SU-DHL-6 (cell line): ENCODE measurements at regions not wholly inside any gene's neighbourhood (a gene's known extent, or its start where the extent isn't known, plus 50 kb on each side); places are given as distances from the start of the nearest gene placed in this dataset.

Experiments used
- H2AFZ ChIP-seq: fragments of 200-600 bp; sonication (generic); 2 replicates; pipeline ENCODE4 v1.6.1; 2014; ENCODE audit warnings: low read depth, mild to moderate bottlenecking, moderate library complexity, mixed read lengths, antibody characterized with exemption, low read length; ENCODE audit not compliant: severe bottlenecking
- H3F3A ChIP-seq: fragments of 200-600 bp; shearing (Covaris generic); 2 replicates; pipeline ENCODE4 v1.6.0; 2016; ENCODE audit warnings: antibody characterized with exemption, mild to moderate bottlenecking; ENCODE audit not compliant: insufficient read depth
- H3K27ac ChIP-seq: fragments of 200-600 bp; sonication (generic); 2 replicates; pipeline ENCODE4 v1.5.1; 2016; ENCODE audit warnings: low read depth, mild to moderate bottlenecking, low read length, moderate library complexity, mixed read lengths
- H3K27me3 ChIP-seq: fragments of 200-600 bp; sonication (generic), shearing (Covaris generic); 2 replicates; pipeline ENCODE4 v1.6.0; 2014; ENCODE audit warnings: mild to moderate bottlenecking, low read length
- H3K36me3 ChIP-seq: fragments of 200-600 bp; sonication (generic); 2 replicates; pipeline ENCODE4 v1.6.1; 2014; ENCODE audit warnings: mild to moderate bottlenecking, low read length, mixed read lengths
- H3K4me2 ChIP-seq: fragments of 300-600, 200-600 bp; shearing (Covaris generic), sonication (generic); 2 replicates; pipeline ENCODE4 v1.6.0; 2014; ENCODE audit warnings: low read length, low read depth, mild to moderate bottlenecking; ENCODE audit not compliant: poor library complexity, severe bottlenecking
- H3K4me3 ChIP-seq: fragments of 200-600 bp; sonication (generic); 2 replicates; pipeline ENCODE4 v1.5.1; 2014; ENCODE audit warnings: antibody characterized with exemption, low read length, mild to moderate bottlenecking, mixed read lengths; ENCODE audit not compliant: insufficient read depth, poor library complexity, severe bottlenecking
- H3K79me2 ChIP-seq: fragments of 200-600 bp; sonication (generic); 2 replicates; pipeline ENCODE4 v1.6.1; 2014; ENCODE audit warnings: mild to moderate bottlenecking, low read length, moderate library complexity; ENCODE audit not compliant: insufficient read depth
- H3K9ac ChIP-seq: fragments of 200-600 bp; sonication (generic); 2 replicates; pipeline ENCODE4 v1.7.0; 2014; ENCODE audit warnings: mild to moderate bottlenecking, low read length
- H3K9me2 ChIP-seq: fragments of 200-600 bp; sonication (generic); replicated peaks from 2 replicates; pipeline ENCODE4 v1.6.1; 2014; ENCODE audit warnings: low read length; ENCODE audit not compliant: insufficient read depth
- H3K9me3 ChIP-seq: fragments of 200-600 bp; sonication (generic); 2 replicates; pipeline ENCODE4 v1.6.1; 2014; ENCODE audit warnings: low read length, mixed read lengths; ENCODE audit not compliant: insufficient read depth
- H4K20me1 ChIP-seq: fragments of 200-600 bp; sonication (generic); 2 replicates; pipeline ENCODE4 v1.6.1; 2014; ENCODE audit warnings: low read depth, mild to moderate bottlenecking, antibody characterized with exemption, low read length, moderate library complexity, mixed read lengths
- EZH2phosphoT487 ChIP-seq: fragments of 200-600 bp; sonication (generic), shearing (Covaris generic); conservative IDR thresholded peaks from 2 replicates; pipeline ENCODE4 v1.6.1; 2018; ENCODE audit warnings: mild to moderate bottlenecking, antibody characterized with exemption, low read length, moderate library complexity, mixed read lengths
- TF ChIP-seq, protein P1 (sequence below): fragments of 200-600 bp; sonication (generic); IDR thresholded peaks from one replicate; pipeline ENCODE4 v1.5.1; 2017; ENCODE audit warnings: antibody characterized with exemption, mild to moderate bottlenecking, low read length, moderate library complexity; ENCODE audit not compliant: insufficient read depth, poor library complexity, severe bottlenecking

DNA sequence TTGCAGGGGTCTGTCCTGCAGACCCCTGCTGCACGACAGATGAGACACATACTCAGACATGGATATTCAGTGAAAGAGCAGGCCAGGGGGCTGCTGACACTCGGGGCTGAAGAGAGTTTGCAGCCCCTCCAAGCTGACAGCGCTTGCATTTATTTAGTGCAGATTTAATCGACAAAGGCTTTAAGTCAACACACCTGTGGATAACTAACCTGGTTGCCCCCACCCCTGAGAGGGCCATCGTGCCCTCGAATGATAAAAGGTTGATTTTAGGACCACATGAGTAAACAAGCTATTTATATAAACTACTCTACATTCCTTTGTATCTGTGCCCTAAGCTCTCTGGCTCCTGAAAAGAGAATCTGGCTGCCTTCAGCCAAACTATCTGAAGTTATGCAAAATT lies 708.2 kb upstream of the LRRN3 start:
- Histone ChIP-seq H3K4me3 (no peak overlapping the region), H3K79me2 (no peaks in the 10 kb centered on the region), H3K9me2 (no peaks in the 10 kb centered on the region), H3K9ac (no peak overlapping the region), H3K9me3 (no peaks in the 10 kb centered on the region), H3K36me3 (no peaks in the 10 kb centered on the region), H3K27ac (no peak overlapping the region), H4K20me1 (no peaks in the 10 kb centered on the region), H3K27me3 (no peaks in the 10 kb centered on the region), H3K4me2 (no peak overlapping the region), H2AFZ (no peak overlapping the region), H3F3A (no peaks in the 10 kb centered on the region)
- TF ChIP-seq, protein P1, sequence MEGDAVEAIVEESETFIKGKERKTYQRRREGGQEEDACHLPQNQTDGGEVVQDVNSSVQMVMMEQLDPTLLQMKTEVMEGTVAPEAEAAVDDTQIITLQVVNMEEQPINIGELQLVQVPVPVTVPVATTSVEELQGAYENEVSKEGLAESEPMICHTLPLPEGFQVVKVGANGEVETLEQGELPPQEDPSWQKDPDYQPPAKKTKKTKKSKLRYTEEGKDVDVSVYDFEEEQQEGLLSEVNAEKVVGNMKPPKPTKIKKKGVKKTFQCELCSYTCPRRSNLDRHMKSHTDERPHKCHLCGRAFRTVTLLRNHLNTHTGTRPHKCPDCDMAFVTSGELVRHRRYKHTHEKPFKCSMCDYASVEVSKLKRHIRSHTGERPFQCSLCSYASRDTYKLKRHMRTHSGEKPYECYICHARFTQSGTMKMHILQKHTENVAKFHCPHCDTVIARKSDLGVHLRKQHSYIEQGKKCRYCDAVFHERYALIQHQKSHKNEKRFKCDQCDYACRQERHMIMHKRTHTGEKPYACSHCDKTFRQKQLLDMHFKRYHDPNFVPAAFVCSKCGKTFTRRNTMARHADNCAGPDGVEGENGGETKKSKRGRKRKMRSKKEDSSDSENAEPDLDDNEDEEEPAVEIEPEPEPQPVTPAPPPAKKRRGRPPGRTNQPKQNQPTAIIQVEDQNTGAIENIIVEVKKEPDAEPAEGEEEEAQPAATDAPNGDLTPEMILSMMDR: no peak
- no peak for TF ChIP-seq EZH2phosphoT487

DNA sequence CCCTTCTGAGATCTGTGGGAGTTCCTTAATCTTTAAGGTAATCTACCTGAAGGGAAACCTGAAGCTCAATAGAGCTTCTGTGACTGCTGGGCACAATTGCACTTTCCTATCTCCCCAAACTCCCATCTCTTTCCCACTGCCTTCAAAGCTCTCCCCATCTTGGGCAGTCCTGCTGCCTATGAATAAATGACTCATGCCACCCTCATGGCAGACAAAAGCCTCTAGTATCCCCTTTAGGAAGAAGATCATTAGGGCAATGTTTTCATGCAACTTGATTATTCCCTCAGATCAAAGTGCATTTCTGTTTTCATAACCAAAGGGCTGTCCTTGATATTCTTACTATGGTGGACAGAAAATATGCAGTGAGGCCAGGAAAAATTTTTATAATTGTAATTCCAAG lies 704.9 kb upstream of the LRRN3 start:
- TF ChIP-seq, protein P1: no peak
- TF ChIP-seq EZH2phosphoT487: no peak
- Histone ChIP-seq H3K9me2 (no peaks in the 10 kb centered on the region), H3K9me3 (no peaks in the 10 kb centered on the region; the same call in 1 of the 2 replicates), H4K20me1 (no peaks in the 10 kb centered on the region), H3F3A (no peaks in the 10 kb centered on the region), H2AFZ (no peak overlapping the region), H3K79me2 (no peaks in the 10 kb centered on the region), H3K36me3 (no peaks in the 10 kb centered on the region), H3K27ac (no peak overlapping the region), H3K9ac (no peak overlapping the region), H3K4me3 (no peak overlapping the region), H3K4me2 (no peak overlapping the region), H3K27me3 (no peaks in the 10 kb centered on the region)

DNA sequence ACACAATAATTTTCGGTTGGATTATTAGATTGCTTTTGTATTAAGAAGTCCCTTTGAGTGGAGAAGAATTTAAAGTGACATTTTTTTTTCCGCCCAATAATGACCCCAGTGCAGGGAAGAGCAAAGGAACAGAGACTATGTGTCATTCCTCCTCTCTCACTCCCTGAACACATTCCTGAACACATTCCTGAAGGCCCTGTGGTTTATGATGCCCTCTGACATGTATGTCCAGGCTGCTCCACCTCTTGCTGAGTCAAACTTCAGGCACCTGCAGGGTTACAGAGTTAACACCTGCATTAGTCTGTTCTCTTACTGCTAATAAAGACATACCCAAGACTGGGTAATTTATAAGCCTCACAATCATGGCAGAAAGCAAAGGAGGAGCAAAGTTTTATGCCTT lies 704.0 kb upstream of the LRRN3 start:
- H3K4me3 ChIP-seq: no peak overlapping the region
- no peaks in the 10 kb centered on the region for H3K27me3 ChIP-seq
- H3K27ac ChIP-seq: no peak overlapping the region
- H3K9me2 ChIP-seq: no peaks in the 10 kb centered on the region
- H3K9me3 ChIP-seq: no peaks in the 10 kb centered on the region; the same call in 1 of the 2 replicates
- TF ChIP-seq, protein P1: no peak
- TF ChIP-seq EZH2phosphoT487: no peak
- H3K9ac ChIP-seq: no peak overlapping the region
- no peaks in the 10 kb centered on the region for H3F3A ChIP-seq
- no peak overlapping the region for H3K4me2 ChIP-seq
- no peaks in the 10 kb centered on the region for H3K79me2 ChIP-seq
- no peak overlapping the region for H2AFZ ChIP-seq
- no peaks in the 10 kb centered on the region for H4K20me1 ChIP-seq
- H3K36me3 ChIP-seq: no peaks in the 10 kb centered on the region

DNA sequence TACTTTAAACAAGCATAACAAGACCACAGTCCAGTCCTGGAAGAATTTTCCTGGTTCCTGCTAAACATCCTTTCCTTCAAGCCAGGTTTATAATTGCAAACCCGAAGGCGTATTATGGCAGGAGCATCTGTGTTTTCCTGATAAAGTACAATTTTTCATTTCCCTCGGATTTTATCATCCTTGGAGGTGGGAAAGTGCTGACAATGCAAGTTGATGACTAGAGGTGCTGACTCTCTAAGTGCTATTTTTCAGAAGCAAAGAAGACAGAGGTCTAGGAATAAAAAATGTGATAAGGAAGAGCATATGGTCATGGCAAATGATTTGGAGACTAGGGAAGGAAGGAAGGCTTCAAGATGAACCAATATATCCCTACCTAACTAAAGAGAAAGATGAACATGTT lies 703.2 kb upstream of the LRRN3 start:
- no peaks in the 10 kb centered on the region for H3K36me3 ChIP-seq
- no peaks in the 10 kb centered on the region for H4K20me1 ChIP-seq
- H3K27me3 ChIP-seq: no peaks in the 10 kb centered on the region
- H3F3A ChIP-seq: no peaks in the 10 kb centered on the region
- H3K4me3 ChIP-seq: no peak overlapping the region
- no peak for TF ChIP-seq EZH2phosphoT487
- TF ChIP-seq, protein P1: no peak
- no peaks in the 10 kb centered on the region; the same call in 1 of the 2 replicates for H3K9me3 ChIP-seq
- H3K9ac ChIP-seq: no peak overlapping the region
- no peaks in the 10 kb centered on the region for H3K79me2 ChIP-seq
- no peak overlapping the region for H3K4me2 ChIP-seq
- H3K9me2 ChIP-seq: no peaks in the 10 kb centered on the region
- no peak overlapping the region for H3K27ac ChIP-seq
- no peak overlapping the region for H2AFZ ChIP-seq
